Ishikawa (cell line): ENCODE measurements at regions not wholly inside any gene's neighbourhood (a gene's known extent, or its start where the extent isn't known, plus 50 kb on each side); places are given as distances from the start of the nearest gene placed in this dataset.

Source experiments
- CEBPB ChIP-seq: IDR thresholded peaks from 2 replicates; pipeline ENCODE4 v1.6.1; 2012
- CREB1 ChIP-seq: IDR thresholded peaks from 2 replicates; pipeline ENCODE4 v1.6.1; 2012; ENCODE audit warnings: low read depth
- EGR1 ChIP-seq: IDR thresholded peaks from 2 replicates; pipeline ENCODE4 v1.6.1; 2012
- EP300 ChIP-seq: IDR thresholded peaks from 2 replicates; pipeline ENCODE4 v1.6.1; 2012; ENCODE audit warnings: borderline replicate concordance
- FOXM1 ChIP-seq: IDR thresholded peaks from 2 replicates; pipeline ENCODE4 v1.6.1; 2012; ENCODE audit warnings: low read depth, borderline replicate concordance
- NFIC ChIP-seq: IDR thresholded peaks from 2 replicates; pipeline ENCODE4 v1.6.1; 2012
- RAD21 ChIP-seq: IDR thresholded peaks from 2 replicates; pipeline ENCODE4 v1.6.1; 2012; ENCODE audit warnings: low read depth
- TAF1 ChIP-seq: IDR thresholded peaks from 2 replicates; pipeline ENCODE4 v1.6.1; 2012; ENCODE audit warnings: low read depth, mild to moderate bottlenecking
- TCF12 ChIP-seq: IDR thresholded peaks from 2 replicates; pipeline ENCODE4 v1.6.1; 2012; ENCODE audit warnings: low read depth
- TEAD4 ChIP-seq: IDR thresholded peaks from 2 replicates; pipeline ENCODE4 v1.6.1; 2012
- YY1 ChIP-seq: IDR thresholded peaks from 2 replicates; pipeline ENCODE4 v1.6.1; 2012; ENCODE audit warnings: low read depth
- ZBTB7A ChIP-seq: IDR thresholded peaks from 2 replicates; pipeline ENCODE4 v1.6.1; 2012; ENCODE audit warnings: low read depth
- TF ChIP-seq, protein P1 (sequence below): IDR thresholded peaks from 2 replicates; pipeline ENCODE4 v1.6.1; 2012
- TF ChIP-seq, protein P2 (sequence below): IDR thresholded peaks from 2 replicates; pipeline ENCODE4 v1.6.1; 2012
- TF ChIP-seq, protein P3 (sequence below): IDR thresholded peaks from 2 replicates; pipeline ENCODE4 v1.6.1; 2012; ENCODE audit warnings: low read depth, mild to moderate bottlenecking

DNA sequence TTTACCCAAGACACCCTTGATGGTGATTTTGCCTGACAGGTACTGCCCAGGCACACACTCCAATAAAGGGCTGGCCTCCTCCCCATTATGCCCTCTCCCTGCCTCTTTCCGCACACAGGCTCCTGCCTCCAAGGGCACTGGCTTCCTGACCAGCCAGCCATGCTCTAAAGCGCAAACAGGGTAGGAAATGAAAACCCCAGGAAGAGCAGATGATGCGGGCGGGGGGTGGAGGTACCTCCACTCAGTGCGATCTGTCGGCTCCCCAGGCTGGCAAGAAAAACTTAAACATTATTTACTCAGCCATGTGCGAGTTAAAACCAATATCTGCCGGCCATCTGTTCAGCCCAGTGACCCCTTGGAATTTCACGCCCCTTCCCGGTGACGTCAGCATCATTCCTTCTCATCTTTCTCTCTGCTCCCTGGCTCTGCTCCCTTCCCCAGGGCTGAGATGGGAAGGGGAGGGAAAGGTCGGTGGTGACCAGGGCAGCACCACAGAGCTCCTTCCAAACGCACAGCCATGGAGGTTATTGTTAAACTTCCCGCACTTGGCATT is 262.5 kb downstream of the CBLN1 start:
- TF ChIP-seq EP300 (no peak), CREB1 (no peak), NFIC (no peak), TCF12 (no peak)

DNA sequence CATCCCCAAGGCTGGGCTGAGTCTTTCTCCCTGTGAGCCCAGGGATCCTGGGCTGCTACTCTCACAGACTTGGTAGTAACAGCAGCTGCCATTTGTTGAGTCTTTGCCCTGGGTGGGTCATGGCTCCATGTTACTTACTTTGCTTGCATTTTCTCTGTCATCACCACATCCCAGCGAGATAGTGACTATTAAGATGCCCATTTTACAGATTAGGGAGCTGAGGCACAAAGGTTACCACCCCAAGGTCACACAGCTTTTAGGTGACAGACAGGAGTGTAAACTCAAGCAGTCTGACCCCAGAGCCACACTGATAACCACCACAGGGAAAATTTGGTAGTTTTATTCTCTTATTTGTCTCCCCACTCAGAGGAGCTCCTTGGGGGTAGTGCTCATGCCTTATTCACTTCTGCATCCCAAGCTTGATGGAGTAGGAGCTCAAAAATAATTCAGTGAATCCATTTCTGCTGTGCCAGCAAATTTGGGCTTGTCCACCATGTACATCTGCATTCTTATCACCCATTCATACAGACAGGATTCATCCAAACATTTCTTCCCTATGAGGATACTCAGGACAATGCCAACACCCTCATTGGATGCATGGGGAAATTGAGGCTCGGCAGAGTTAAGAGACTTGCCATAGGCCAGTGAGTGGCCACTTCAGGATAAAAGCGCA is 263.2 kb downstream of the CBLN1 start:
- TF ChIP-seq, protein P1, sequence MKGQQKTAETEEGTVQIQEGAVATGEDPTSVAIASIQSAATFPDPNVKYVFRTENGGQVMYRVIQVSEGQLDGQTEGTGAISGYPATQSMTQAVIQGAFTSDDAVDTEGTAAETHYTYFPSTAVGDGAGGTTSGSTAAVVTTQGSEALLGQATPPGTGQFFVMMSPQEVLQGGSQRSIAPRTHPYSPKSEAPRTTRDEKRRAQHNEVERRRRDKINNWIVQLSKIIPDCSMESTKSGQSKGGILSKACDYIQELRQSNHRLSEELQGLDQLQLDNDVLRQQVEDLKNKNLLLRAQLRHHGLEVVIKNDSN: no peak
- no peak for TF ChIP-seq RAD21
- no peak for TF ChIP-seq NFIC
- TF ChIP-seq EGR1: no peak
- TF ChIP-seq CEBPB: no peak
- TF ChIP-seq FOXM1: no peak
- no peak for TF ChIP-seq TAF1
- TF ChIP-seq ZBTB7A: no peak
- TF ChIP-seq EP300: no peak
- TF ChIP-seq, protein P2, sequence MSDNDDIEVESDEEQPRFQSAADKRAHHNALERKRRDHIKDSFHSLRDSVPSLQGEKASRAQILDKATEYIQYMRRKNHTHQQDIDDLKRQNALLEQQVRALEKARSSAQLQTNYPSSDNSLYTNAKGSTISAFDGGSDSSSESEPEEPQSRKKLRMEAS: no peak
- no peak for TF ChIP-seq TEAD4
- no peak for TF ChIP-seq YY1
- TF ChIP-seq CREB1: no peak
- TF ChIP-seq TCF12: no peak
- TF ChIP-seq, protein P3, sequence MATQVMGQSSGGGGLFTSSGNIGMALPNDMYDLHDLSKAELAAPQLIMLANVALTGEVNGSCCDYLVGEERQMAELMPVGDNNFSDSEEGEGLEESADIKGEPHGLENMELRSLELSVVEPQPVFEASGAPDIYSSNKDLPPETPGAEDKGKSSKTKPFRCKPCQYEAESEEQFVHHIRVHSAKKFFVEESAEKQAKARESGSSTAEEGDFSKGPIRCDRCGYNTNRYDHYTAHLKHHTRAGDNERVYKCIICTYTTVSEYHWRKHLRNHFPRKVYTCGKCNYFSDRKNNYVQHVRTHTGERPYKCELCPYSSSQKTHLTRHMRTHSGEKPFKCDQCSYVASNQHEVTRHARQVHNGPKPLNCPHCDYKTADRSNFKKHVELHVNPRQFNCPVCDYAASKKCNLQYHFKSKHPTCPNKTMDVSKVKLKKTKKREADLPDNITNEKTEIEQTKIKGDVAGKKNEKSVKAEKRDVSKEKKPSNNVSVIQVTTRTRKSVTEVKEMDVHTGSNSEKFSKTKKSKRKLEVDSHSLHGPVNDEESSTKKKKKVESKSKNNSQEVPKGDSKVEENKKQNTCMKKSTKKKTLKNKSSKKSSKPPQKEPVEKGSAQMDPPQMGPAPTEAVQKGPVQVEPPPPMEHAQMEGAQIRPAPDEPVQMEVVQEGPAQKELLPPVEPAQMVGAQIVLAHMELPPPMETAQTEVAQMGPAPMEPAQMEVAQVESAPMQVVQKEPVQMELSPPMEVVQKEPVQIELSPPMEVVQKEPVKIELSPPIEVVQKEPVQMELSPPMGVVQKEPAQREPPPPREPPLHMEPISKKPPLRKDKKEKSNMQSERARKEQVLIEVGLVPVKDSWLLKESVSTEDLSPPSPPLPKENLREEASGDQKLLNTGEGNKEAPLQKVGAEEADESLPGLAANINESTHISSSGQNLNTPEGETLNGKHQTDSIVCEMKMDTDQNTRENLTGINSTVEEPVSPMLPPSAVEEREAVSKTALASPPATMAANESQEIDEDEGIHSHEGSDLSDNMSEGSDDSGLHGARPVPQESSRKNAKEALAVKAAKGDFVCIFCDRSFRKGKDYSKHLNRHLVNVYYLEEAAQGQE: no peak

DNA sequence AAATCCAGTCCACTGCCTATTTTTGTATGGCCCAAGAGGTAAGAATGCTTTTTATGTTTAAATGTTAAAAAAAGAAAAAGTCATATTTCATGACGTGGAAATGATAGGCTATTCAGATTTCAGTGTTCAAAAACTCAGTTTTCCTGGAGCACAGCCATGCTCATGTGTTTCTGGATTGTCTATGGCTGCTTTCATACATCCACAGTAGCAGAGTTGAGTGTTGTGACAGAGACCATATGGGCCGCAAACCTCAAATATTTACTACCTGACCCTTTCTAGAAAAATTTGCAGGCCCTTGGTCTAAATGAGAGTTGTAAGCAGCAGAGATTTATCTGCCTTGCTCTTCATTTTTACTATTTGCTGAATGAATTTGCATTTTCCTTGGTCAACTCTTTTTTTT is 264.1 kb downstream of the CBLN1 start:
- TF ChIP-seq TAF1: no peak
- no peak for TF ChIP-seq EP300
- no peak for TF ChIP-seq YY1
- TF ChIP-seq, protein P2: no peak
- no peak for TF ChIP-seq TEAD4
- TF ChIP-seq NFIC: no peak
- no peak for TF ChIP-seq EGR1
- TF ChIP-seq CEBPB: no peak
- TF ChIP-seq TCF12: no peak
- TF ChIP-seq RAD21: no peak
- TF ChIP-seq FOXM1: no peak

DNA sequence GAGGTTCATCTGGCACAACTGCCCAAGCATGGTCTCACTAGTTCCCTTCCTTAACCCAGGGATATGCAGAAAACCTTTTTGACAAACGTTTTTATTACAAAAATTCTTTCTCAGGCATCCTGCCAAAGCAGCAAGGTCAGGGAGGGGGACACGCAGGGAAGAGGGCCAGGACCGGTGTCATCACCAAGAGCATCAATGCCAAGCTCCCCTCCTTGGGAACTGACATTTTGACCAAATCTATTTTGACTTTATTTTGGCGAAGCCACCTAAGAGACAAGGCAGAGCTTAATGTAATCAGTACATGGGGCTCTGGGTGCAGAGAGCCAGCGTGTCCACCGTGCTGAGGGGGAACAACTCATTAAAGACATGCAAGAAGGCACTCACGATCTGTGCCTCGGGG is 265.2 kb downstream of the CBLN1 start:
- TF ChIP-seq RAD21 (no peak), TAF1 (no peak), EP300 (no peak), NFIC (no peak), CREB1 (no peak), EGR1 (no peak), CEBPB (no peak), TCF12 (no peak), TEAD4 (no peak), FOXM1 (no peak), ZBTB7A (no peak), YY1 (no peak)
- TF ChIP-seq, protein P2: no peak
- TF ChIP-seq, protein P1: no peak
- TF ChIP-seq, protein P3: no peak

DNA sequence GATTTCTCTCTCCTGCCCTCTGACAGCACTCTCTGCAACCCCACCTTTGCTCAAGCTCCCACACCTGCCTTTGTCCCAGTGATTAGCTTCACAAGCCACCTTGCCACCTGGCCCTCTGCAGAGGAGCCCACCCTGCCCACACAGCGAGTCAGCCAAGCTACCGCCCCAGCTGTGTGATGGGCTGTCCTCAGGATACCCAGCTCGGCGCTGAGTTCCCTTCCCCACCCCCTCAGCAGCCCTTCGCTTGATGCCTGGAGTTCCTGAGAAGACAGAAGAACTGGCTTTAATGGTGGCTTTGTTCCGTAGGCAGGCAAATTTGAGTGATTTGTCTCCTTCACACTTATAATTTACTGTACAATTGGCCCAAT is 266.4 kb downstream of the CBLN1 start:
- TF ChIP-seq EP300 (no peak), TAF1 (no peak), NFIC (no peak), ZBTB7A (no peak)
